HK-2 (cell line): ENCODE measurements at regions not wholly inside any gene's neighbourhood (a gene's known extent, or its start where the extent isn't known, plus 50 kb on each side); places are given as distances from the start of the nearest gene placed in this dataset.

Experiments
- DNase-seq: peaks from one replicate; pipeline ENCODE4 v3.0.0-alpha.2; 2018; ENCODE audit not compliant: unreplicated experiment

DNA sequence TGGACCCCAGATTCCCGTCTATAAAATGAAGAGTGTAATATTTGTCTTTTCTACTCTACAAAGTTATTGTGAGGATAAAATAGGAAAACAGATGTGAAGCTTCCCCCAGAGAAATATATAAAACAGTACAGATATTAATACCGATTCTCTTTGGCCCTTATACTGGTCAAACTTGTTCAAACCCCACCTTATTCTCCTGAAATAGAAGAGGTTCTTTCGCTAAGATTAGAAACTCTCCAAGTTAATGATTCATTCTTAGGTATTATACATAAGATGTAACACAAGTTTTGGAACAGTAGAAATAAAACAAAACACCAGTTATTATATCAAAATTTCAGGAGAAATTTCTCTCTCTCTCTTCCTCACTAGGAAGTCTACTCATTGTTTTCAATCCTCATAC, 852.4 kb upstream of the ADAMTS5 start:
- DNase-seq: no peak

DNA sequence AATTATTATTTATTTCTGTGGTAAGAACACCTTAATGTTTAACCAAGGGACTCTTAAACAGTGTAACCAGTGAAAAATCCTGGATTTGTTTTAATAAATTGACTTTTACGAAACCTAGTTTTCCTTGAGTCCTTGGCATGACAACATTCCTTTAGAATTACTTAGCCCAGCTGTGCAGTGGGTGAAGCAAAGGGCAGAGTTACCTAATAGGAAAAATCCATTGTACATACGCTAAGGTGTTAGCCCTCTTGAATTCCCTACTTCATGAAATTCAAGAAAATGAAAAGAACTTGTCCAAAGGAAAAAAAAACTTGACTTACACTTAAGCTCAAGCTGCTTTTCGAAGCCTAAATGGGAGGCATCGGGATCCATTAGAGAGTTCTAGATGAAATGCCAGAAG, 852.0 kb upstream of the ADAMTS5 start:
- DNase-seq: no peak

DNA sequence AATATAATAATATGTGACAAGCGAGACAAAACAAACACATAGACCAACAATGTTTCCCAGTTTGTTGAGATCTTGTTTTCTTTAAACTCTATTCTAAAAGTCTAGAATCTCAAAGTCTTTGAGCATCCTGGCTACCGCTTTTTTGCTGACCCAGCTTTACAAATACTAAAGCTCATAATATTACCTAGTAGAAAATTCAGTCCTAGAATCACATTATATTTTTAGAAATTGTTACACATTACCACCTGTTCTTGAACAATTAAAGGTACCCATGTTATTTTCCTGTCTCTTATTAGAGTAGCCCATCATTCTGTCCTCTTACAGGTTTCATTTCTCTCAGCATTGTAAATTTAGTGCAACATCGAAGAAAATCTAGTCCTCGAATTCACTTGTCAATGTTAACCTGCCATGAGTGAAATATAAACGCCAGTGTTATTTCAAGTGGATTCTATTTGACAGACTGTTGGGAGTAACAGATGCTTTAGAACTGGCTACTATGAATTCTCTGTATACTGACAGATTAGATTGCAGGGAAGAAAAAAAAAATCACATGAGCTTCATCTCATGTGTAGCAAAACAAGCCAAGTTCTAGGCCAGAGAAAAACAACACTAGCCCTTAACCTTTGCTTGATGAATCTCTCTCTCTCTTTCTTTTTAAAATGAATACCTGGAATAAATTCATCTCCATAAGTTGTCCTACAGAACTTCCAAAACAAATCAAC, 851.2 kb upstream of the ADAMTS5 start:
- no peak for DNase-seq

- no peak for DNase-seq
Measured at GRCh38 chr21:27817074-27817473, 850.2 kb upstream of the ADAMTS5 start.

GRCh38 chr21:27816301-27816700, 849.4 kb upstream of the ADAMTS5 start:
- no peak for DNase-seq

- DNase-seq: no peak
Measured at GRCh38 chr21:27814226-27814625, 847.3 kb upstream of the ADAMTS5 start.

DNA sequence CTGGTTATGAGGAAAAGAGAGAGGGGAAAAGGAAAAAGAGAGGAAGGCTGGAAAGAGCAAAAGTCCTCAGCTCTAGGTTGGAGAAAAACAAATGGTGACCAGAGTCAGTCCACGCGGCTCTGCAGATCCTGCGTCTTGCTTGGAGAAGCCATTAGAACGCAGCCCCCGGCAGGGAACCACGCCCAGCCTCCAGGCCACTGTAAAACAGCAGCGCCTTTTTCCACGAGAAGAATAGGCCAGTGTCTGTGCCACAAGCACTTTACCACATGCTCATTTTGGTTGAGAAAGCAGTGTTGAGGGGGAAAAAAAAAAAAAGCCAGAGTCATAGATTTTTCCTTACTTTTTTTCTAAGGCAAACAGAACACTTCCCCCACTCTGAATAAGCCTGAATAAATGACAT, 846.9 kb upstream of the ADAMTS5 start:
- DNase-seq: no peak

DNA sequence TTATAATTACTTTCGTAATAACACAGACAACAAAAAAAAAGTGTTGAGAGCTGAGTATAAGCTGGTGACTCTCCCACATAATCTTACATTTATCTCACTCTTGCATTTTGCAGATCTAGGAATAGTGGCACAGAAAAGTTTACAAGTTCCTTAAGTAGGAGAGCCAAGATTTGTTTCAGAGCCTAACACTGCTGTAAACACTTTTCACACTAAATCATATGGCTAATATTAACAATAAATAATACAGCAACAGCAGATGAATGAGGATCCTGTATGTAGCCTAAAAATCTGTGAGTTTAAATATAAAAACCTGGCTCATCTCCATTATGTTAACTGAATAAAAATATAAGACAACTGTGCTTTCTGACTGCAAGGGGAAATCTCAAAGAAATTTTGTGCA, 846.5 kb upstream of the ADAMTS5 start:
- DNase-seq: no peak

GRCh38 chr21:27812279-27812678, 845.4 kb upstream of the ADAMTS5 start:
- no peak for DNase-seq

- no peak for DNase-seq
Measured at GRCh38 chr21:27808923-27809322, 842.0 kb upstream of the ADAMTS5 start.

DNA sequence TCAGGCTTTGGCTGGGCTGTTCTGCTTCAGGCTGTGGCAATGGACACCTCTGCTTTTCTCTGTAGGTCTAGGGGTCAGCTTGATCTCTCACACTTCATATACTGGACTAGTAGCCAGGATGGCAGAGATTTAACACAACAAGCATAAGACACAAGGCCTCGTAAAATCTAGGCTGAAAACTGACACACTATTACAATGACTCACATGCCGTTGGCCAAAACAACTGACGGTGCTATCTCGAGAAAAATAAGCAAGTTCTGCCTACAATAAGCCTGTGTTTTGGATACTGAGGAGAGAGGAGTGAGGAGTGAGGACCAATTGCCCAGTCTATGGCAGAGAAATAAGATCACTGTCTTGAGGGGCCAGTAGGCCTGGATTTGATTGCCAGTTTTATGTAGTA, 840.7 kb upstream of the ADAMTS5 start:
- DNase-seq: no peak

GRCh38 chr21:27806281-27806680, 839.4 kb upstream of the ADAMTS5 start:
- DNase-seq: no peak

- no peak for DNase-seq
Measured at GRCh38 chr21:27805696-27806095, 838.8 kb upstream of the ADAMTS5 start.

DNA sequence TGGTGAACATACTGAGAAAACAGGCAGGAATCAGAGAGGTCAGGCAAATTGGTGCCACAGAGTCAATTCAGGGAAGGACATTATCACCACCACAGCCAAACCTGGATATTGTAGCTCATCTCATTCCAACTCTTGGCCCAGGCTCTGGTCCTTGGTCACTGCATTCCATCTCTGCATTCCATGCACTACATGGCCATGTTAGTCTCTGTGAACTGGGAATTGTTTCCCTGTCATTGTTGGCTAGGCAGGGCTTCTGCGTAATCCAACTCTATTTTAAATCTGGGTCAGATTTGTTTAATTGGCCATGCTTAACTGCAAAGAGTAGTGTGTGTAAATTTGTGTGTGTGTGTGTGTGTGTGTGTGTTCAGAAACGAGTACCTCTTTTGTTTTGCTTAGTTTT, 837.6 kb upstream of the ADAMTS5 start:
- no peak for DNase-seq

GRCh38 chr21:27803571-27803970, 836.7 kb upstream of the ADAMTS5 start:
- DNase-seq: no peak

DNA sequence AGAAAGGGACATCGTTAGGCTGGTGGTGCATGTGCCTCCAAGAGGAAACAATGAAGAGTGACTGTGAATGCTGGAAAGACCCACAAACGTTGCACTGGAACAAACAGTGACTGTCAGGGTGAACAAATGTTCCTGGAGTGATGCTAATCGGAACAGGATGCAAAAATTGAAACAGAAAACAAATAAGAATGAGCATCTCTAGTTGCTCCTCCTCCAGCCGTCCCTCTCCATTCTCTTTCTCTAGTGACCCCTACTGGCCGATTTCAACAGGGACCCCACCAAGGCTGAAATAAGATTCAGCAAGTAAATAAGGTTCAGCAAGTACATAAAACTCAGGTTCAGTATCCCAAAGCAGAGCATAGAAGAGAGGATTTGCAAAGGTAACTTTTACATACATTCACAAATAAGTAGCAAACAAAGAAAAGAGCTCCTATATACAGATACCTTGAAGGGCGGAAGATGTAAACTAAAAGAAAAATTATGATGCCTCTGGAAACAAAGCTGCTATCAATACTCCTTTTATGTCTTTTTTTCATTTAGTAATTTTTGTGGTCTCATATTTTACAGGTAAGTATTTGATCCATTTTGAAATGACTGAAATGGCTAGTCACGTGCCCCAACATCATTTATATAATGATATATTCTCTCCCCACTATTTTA, 836.1 kb upstream of the ADAMTS5 start:
- DNase-seq: peak; percentile 1

DNA sequence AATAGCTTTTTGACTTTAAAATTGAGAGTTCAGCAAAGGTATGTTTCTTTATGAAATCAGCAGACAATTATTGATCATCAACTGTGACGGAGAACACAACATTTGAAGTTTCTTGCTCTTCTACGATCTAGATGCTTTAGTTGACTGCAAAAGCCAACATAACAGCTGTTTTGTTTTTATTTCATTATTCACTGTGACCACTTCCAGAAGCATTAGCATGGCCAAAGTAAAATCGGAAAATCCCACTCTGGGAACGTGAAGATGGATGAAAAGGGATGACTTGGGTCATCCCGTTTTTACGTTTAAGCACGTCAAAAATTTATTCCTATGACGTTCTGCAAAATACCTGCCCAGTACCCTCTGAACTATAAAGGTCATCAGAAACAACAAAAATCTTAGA, 833.0 kb upstream of the ADAMTS5 start:
- DNase-seq: no peak

GRCh38 chr21:27796106-27796505, 829.2 kb upstream of the ADAMTS5 start:
- DNase-seq: no peak

DNA sequence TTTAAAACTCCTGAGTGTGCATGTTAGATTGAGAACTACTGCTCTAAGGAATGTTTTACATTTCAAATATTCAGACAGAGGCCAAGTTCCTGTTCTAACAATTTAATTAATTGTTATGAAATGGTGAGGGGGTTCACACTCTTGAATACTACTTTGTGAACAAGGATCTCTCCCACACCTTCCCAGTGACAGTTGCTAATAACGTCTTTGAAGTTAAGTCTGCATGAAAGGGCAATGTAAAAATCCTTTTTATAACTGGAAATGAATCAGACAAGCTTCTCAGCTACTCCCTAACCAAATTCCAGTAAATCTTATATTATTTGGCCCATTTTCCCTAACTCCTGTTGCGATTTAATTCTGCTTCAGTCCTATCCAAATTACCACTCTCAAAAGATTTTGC, 828.5 kb upstream of the ADAMTS5 start:
- no peak for DNase-seq

DNA sequence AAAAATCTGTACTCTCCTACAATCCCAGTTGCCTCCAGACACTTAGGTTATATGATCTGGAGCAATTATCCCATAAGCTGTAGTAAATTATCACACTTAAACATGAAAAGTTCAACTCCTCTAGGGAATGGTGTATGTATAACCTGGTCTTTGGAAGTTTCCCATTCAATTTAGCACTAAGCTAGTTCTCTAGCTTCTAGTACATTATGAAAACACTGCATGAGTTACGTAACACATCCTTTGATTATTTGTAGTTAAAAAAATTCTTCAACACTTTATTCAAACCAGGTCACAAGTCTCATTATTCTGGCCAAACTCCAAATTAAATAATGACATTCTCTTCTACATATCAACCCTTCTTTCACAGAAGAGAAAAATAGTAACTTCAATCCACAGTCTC, 827.0 kb upstream of the ADAMTS5 start:
- DNase-seq: no peak

- DNase-seq: no peak
Measured at GRCh38 chr21:27787046-27787445, 820.2 kb upstream of the ADAMTS5 start.

- no peak for DNase-seq
Measured at GRCh38 chr21:27779606-27780005, 812.7 kb upstream of the ADAMTS5 start.

GRCh38 chr21:27776925-27777553, 810.2 kb upstream of the ADAMTS5 start:
- DNase-seq: no peak
